GM18868 (cell line): ENCODE measurements at regions not wholly inside any gene's neighbourhood (a gene's known extent, or its start where the extent isn't known, plus 50 kb on each side); places are given as distances from the start of the nearest gene placed in this dataset.
"Not testable (repeated sequence)": the region's sequence is repeated elsewhere in the genome, so short reads cannot be mapped to it uniquely, and the experiment has no call there.

Source experiments
- ATAC-seq: cut with Tn5 transposase; IDR thresholded peaks from one replicate; pipeline ENCODE4 v1.9.1; 2021; ENCODE audit warnings: mild to moderate bottlenecking, moderate library complexity; ENCODE audit not compliant: unreplicated experiment

GRCh38 chr20:12564979-12565378 is 443.8 kb upstream of the SPTLC3 start:
- ATAC-seq: no peak

DNA sequence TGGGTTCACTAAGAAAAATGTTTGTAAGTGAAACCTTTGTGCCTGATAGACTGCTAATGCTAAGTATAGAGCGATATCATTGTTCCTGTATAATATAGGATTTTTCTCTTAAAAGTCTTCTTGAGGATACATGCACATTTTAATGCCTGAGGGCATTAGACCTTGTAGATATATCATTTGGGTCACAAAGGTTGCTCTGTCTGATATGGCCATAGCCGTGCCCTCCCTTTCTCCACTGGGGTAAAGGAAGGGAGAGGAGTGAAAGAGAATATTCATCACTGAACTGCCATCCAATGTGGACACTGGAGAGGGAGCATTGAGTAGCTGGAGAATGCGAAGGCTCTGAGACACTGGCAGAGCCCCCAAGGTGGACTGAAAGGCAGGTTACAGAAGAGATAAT is 442.2 kb upstream of the SPTLC3 start:
- ATAC-seq: no peak

DNA sequence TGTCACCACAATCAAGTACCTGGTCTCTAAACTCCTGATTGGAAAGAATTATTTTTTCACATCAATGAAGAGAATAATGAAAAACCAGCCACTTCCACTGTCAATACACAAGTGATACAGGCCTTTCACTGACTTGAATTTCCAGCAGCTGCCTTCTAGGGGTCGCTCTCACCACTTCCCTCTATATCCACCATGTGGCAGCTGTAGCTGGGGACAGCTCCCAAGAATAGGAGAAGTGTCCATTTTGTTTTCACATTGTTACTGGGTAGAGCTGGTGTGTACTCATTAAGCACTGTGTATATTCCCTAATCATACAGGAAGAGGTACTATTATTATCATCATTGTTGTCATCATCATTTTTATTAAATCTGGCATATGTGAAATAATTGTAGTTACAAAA is 438.4 kb upstream of the SPTLC3 start:
- ATAC-seq: no peak

DNA sequence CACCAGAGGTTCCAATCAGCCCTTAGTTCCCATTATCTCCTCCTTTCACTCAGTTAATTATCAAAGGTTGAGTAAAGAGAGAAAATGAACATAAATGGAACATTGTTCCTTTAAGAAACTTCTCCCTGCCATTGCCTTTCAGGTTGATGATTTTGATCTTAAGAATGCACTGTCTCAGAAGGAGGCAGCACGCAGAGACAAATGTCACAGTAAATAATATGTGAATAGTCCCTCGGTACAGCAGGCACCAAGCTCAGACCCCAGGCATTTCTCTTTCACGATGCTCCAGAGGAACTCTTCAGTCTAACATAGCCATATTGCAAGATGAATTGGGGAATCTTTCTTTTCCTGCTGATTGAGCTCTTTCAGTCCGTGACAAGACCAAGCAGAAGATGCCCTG is 435.3 kb upstream of the SPTLC3 start:
- ATAC-seq: no peak

DNA sequence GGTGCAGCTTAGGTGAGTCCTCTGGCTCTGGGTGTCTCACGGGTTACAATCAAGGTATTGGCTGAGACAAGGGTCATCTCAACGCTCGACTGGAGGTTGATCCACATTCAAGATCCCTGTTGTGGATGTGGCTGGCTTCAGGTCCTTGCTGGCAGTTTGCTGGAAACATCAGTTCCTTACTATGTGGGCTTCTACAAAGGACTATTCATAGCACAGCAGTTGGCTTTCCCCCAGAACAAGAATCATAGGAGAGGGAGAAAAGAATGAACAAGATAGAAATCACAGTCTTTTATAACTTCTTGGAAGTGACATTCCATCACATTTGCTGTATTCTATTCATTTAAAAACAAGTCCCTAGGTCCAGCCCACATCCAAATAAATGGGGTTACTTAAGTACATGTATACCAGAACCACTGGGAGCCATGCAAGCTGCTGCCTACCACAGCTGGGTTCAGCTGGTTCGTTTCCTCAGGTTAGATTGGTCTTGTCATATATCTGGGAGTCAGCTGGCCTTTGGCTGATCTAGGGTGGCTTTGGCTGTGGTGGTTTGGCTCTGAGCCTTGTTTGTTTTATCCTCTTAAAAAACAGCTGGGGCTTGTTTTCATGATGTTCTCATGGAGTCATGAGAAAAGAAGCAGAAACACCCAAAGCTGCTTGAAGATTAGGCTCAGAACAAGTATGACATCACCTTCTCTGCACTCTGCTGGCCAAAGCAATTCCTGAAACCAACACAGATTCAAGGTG is 433.2 kb upstream of the SPTLC3 start:
- ATAC-seq: no peak

DNA sequence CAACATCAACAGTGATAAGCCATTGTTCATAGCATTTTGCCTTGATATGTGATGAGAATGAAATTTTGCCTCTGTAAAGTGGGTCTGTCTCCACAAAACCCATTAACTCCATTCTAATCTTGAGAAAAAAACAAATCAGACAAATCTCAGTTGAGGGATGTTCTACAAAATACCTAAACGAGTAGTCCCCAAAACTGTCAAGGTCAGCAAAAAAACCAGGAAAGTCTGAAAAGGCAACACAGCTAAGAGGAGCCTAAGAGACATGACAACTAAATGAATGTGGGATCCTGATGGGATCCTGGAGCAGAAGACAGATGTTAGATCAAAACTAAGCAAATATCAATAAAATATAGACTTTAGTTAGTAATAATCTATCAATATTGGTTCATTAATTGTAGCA is 431.6 kb upstream of the SPTLC3 start:
- ATAC-seq: no peak

GRCh38 chr20:12581644-12582289 is 427.0 kb upstream of the SPTLC3 start:
- ATAC-seq: no peak

GRCh38 chr20:12582710-12583109 is 426.1 kb upstream of the SPTLC3 start:
- ATAC-seq: not testable (repeated sequence)

DNA sequence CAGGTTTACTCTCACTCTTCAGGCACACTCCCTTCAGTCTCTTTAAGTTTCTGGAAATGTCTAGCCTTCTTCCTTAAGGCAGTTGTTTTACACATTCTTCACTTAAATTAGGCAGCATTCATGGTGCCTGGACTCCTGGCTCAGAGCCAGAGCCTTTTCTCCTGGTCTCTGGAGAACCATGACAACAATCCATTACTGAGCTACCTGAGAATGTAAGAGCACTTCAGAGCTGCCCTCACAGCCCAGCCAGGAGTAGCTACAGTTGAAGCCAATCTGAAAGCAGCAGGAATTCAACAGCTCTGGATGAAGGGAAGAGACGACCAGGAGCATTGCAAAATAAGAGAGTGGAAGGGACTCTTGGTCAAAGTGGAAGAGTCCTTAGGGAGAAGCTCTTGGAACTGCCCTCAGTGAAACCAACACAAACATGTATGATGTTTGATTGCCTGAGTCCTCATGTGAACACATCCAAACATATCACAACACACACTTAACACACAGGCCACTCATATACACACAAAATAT is 416.8 kb upstream of the SPTLC3 start:
- ATAC-seq: no peak

DNA sequence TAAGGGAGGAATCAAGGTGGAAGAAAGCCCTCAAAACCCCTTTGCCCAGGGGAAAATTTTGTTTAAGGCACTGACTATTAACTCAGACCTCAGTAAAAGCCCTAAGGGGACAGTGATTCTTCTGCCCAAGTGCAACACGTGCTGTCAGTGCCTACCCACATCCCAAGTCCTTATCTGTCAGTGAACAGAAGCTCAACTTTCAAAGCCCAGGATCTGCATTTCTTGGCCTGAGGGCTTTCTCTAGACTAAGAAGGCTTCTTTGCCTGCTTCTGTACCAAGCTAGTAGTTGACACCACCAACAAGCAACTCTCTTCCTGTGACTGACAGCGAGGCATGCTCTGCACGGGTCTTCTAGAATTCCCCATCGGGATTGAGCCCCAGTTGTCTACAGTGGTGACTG is 416.0 kb upstream of the SPTLC3 start:
- ATAC-seq: no peak

DNA sequence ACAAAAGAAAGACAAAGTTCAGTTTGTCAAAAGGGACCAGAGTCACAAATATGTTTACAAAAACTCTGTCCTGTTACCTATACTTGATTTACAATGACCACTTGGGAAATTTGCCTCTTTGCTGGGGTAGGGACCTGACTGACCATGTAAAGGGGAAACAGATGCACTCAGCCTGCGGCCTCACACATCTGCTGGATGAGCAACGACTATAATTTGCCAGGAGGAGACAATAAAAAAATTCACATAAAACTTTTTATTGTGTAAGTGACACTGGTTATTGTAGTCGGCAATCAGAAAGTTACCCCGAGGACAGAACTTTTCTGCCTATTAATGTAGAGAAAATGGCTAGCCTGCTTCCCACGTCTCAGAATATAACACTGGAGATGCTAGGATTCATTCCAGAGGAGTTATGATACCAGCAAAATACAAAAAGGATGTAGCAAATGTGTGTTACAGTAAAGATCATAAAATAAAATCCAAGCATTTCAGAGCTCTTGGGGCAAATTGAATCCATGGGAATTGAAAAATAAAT is 415.4 kb upstream of the SPTLC3 start:
- no peak for ATAC-seq

DNA sequence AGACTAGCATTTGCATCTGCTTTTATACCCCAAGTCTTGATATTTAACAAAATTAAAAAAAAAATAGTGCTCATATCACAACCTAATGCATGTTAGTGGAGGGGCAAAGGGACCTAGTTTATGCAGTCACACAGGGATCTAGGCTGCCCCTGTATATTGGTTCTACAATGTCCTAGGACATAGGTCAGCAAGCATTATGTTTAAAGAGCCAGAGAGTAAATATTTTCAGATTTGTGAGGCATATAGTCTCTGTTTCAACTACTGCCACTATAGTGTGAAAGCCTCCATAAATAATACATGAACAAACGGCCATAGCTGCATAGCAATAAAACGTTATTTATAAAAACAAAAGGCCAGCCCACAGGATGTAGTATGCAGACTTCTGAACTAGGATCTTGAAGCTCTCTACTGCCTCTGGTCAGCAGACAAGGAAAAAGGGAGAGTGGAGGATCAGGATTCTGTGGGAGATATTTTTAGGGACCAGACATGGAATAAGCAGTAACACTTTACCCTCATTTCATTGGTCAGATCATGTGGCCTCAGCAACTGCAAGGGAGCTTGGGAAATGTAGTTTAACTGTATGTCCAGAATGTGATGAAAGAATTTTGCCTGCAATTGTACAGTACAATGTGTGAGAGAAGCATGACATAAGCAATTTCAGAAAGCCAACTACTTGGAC is 414.2 kb upstream of the SPTLC3 start:
- ATAC-seq: no peak

DNA sequence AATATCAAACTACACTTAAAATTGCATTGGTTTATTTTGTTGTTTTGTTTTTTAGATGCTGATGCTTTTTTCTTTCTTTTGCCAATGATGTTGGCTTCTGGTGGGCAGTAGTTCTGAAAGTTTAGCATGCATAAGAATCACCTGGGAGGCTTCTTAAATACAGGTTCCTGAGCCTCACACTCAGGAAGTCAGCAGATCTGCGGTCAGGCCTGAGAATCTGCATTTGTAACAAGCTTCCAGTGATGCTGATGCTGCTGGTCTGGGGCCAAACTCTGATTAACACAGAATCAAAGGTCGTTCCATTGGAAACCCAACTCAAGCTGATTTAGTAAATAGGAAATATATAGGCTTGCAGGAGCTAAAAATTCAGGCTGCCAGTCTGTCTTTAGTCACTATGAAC is 412.9 kb upstream of the SPTLC3 start:
- ATAC-seq: no peak

- ATAC-seq: no peak
Measured at GRCh38 chr20:12596863-12597262, 411.9 kb upstream of the SPTLC3 start.

DNA sequence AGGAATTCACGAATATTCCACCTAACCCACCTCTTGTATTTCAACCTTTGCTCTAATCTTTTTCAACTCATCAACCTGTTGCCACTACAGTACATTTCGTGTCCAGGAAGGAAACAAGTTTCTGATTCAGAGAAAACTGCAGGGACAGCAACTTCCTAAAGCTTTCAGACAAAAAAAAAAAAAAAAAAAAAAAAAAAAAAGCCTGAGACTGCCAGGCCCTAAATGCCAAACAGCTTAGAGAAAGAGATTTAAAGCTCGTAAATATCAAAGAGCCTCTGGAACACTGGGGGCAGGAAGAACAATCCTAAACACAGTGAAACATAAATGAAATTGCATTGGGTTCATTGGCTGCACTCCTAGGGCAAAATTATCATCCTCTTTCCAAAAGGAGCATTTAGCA is 411.2 kb upstream of the SPTLC3 start:
- ATAC-seq: no peak

DNA sequence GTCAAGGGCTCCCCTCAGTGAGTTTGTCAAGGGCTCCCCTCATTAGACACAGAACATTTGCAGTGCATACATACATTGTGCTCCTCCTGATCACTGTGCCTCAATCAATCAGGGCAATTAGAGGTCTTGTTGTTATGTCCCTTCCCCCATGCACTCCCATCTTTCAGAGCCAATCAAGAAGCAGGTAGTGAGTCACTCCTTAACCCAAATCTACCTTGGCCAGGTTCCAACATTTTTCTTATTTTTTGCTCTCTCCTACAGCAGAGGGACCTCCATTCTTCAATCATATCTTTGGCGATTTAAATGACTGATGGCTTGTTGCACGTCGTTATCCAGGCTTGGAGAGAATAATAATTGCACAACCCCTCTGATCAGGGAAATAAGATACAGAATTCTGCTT is 409.9 kb upstream of the SPTLC3 start:
- no peak for ATAC-seq

DNA sequence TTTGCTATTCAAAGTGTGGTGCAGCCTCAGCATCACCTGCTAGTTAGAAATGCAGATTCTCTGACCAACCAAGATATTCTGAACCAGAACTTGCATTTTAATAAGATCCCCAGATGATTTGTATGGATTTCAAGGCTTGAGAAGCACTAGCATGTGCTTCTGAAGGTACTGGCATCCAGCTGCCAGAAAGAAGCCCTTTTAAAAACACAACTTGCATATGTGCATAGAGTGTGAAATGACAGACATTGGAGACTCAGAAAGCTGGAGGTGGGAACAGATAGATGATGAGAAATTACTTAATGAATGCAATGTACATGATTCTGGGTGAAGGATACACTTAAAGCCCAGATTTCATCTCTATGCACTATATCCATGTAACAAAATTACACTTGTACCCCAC is 409.3 kb upstream of the SPTLC3 start:
- no peak for ATAC-seq

GRCh38 chr20:12605751-12606150 is 403.0 kb upstream of the SPTLC3 start:
- no peak for ATAC-seq

DNA sequence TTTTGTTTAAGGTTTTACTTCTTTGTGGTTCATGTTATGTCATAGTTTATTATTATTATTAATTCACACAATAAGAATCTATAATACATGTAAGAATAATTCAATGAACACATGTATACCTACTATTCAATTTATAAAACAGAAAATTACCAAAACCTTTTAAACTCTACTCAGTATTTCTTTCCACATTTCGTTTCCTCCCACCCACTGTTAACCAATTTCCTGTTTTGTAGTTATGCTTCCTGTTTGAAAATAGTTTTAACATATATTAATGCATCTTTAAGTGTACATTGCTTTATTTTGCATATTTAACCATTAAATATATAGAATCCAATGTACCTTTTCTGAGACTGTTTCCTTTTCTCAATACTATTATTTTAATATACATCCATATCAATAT is 397.9 kb upstream of the SPTLC3 start:
- no peak for ATAC-seq

GRCh38 chr20:12614764-12615163 is 394.0 kb upstream of the SPTLC3 start:
- ATAC-seq: no peak

- ATAC-seq: no peak
Measured at GRCh38 chr20:12617076-12617475, 391.7 kb upstream of the SPTLC3 start.

DNA sequence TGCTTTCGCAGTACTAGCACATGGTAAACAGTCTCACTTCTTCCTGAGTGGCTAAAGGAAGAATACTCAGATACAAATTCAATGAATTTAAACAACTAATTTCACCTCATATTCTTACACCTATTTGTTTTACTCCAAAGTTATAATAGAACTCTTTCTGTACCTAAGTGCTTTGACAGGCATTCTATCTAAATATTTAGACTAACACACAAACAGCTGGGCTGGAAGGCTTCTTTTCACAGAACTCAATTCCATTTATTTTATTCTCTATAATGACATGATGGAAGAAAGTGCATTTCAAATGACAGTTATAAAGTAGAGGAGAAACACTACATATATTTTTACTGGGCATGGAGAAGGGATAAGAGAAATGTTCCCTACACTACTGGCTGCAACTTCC is 384.9 kb upstream of the SPTLC3 start:
- no peak for ATAC-seq
